ENCODE measurements at regions not wholly inside any gene's neighbourhood (a gene's known extent, or its start where the extent isn't known, plus 50 kb on each side); places are given as distances from the start of the nearest gene placed in this dataset.

- TF ChIP-seq REST (tag by site-specific recombination; IDR thresholded peaks at IDR 0.05) (no peak), ZBTB44 (tag by site-specific recombination; IDR thresholded peaks at IDR 0.05) (no peak), ZBTB26 (tag by site-specific recombination; optimal IDR thresholded peaks at IDR 0.05) (no peak), CTCF (tag by site-specific recombination; IDR thresholded peaks at IDR 0.05) (no peak), YY1 (tag by site-specific recombination; IDR thresholded peaks at IDR 0.05) (no peak), ZNF157 (tag by site-specific recombination; IDR thresholded peaks at IDR 0.05) (no peak), ZBTB8A (tag by site-specific recombination; IDR thresholded peaks at IDR 0.05) (no peak), ZNF302 (tag by site-specific recombination; IDR thresholded peaks at IDR 0.05; ENCODE audit: low read depth) (no peak), ZNF280C (tag by site-specific recombination; IDR thresholded peaks at IDR 0.05) (no peak)
These were observed 1180.6 kb upstream of the AUTS2 start for GRCh38 chr7:68417659-68418058.

Data from HEK293 (cell line).